ENCODE measurements at regions not wholly inside any gene's neighbourhood (a gene's known extent, or its start where the extent isn't known, plus 50 kb on each side); places are given as distances from the start of the nearest gene placed in this dataset.

- DNase-seq (ENCODE audit: low read depth): no peak
Measured at GRCh38 chr15:98387866-98388265, 260.5 kb upstream of the IGF1R start.

GRCh38 chr15:98390946-98391530 lies 257.3 kb upstream of the IGF1R start:
- DNase-seq (ENCODE audit: low read depth): no peak

DNA sequence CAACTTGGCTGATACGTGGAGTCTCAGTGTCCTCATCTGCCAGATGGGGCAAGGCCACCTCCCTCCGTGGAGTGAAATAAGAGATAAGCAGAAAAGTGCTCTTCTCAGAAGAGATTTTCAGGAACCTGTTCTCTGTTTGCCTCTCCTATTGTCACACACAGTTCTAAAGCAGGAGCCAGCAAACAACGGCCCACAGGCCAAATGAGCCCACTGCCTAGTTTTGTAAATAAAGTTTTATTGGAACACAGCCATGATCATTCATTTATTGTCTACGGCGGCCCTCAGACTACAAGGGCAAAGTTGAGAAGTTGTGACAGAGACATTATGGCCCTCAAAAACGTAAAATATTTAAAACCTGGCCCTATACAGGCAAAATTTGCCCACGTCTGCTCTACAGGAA lies 256.8 kb upstream of the IGF1R start:
- DNase-seq (ENCODE audit: low read depth): no peak

DNA sequence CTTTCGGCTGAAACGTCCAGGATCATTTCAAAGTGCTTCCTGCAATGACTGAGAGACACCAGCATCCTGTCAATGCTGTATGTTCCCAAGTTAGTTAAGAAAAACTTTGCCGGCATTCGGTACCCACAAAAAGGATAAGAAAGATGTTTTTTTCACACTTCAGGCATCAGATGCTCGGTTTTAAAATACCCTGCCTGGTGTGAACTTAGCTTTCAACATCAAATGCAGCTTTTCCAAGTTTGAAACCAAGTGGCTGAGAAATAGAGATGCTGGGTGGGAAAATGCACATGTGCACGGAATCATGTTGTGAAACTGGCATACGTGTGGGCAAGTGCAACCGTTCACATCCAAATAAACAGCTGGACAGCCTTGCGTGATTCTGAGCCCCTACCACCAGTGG lies 254.9 kb upstream of the IGF1R start:
- no peak for DNase-seq (ENCODE audit: low read depth)

DNA sequence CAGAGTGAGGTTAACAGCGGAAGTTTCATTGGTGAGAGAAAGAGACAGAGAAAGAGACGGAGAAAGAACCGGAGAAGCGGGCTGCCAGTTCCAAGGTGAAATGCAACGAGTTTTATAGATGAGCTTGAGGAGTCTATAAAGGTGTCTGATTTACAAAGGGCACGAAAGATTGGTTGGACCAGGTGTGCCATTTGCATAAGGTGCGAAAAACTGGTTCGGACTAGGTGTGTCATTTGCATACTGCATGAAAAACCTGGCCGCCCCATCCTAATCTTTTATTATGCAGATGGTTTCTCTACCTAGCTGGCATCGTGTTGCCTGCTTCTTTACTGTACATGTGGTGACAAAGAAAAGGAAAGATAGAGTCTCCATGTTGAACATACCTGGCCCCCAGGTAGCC lies 253.8 kb upstream of the IGF1R start:
- no peak for DNase-seq (ENCODE audit: low read depth)

GRCh38 chr15:98395974-98396610 lies 252.2 kb upstream of the IGF1R start:
- DNase-seq (ENCODE audit: low read depth): no peak

DNA sequence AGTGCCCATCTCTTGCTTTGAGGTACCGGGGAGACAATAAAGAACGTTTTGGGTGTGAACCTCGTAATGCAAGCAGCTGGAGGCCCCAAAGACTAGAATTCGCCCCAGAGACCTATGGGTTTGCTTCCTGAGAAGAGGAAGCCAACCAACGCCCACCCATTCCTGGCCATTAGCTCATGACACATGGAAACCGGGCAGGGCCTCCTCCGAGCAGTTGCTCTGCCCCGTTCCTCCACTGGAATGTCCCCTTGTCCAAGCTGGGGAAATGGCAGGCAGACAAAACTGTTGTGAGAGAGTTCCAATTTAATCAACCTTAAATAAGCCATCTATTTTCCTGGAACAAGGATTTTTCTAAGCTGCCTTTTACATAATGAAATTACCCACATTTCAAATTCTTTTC lies 250.9 kb upstream of the IGF1R start:
- DNase-seq (ENCODE audit: low read depth): no peak

GRCh38 chr15:98398056-98398455 lies 250.3 kb upstream of the IGF1R start:
- no peak for DNase-seq (ENCODE audit: low read depth)

DNA sequence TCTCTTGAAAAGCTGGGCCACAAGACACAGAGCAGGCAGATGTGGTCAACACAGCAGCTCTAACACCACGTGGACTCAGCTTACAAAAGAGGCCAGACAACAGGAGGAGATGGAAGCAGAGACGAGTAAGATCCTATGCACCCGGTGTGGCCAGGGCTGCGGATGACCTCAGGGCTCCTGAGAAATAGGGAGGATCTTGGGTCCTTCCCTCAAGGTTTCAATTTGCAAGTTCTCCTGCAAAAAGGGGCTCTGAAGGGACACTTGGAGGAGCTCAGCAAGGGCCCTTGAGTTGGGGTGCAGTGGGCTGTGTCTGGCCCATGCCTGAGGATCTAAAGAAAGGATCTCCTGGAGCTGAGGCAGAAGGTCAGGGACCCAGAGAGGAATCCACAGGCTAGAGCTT lies 249.5 kb upstream of the IGF1R start:
- no peak for DNase-seq (ENCODE audit: low read depth)

- DNase-seq (ENCODE audit: low read depth): no peak
Measured at GRCh38 chr15:98400120-98400519, 248.2 kb upstream of the IGF1R start.

- DNase-seq (ENCODE audit: low read depth): no peak
Measured at GRCh38 chr15:98401029-98401428, 247.3 kb upstream of the IGF1R start.

- no peak for DNase-seq (ENCODE audit: low read depth)
Measured at GRCh38 chr15:98402486-98402885, 245.9 kb upstream of the IGF1R start.

GRCh38 chr15:98403169-98403568 lies 245.2 kb upstream of the IGF1R start:
- DNase-seq (ENCODE audit: low read depth): no peak

DNA sequence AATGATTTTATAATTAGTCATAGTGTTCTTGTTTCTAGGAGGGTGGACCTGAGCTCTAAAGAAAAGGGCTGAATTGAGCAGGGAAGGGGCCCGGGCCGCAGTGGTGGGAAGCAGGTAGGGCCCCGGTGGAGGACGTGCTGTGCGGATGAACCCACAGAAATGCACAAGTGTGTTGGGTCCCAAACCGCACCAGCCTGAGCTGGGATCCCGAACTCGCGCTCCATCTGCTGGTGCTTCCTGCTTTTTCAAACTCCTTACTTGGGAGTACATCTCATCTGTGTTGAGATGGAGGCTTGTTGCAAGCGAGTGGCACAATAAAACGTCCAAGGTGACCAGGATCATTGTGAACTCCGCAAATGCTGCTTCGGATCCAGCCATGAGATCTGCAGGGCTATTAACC lies 244.8 kb upstream of the IGF1R start:
- DNase-seq (ENCODE audit: low read depth): no peak

GRCh38 chr15:98405013-98405412 lies 243.3 kb upstream of the IGF1R start:
- no peak for DNase-seq (ENCODE audit: low read depth)

DNA sequence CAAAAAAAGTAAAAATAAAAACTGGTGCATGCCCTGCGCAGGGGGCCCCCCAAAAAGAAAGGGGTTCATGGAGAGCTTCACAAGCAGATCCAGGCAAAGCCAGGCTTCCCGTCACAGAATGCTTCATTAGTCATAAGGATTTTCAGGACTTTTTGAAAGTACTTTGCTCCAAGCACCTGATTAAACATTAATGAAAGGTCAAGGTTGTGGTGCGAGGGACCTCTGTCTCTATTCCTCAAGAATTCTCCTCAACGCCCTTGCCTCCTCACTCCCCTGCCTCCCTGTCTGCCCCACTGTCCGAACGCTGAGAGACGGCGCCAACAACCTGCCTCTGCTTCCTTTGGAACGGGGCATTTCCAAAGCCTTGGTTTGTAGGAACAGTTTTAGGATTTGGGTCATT lies 240.1 kb upstream of the IGF1R start:
- no peak for DNase-seq (ENCODE audit: low read depth)

- no peak for DNase-seq (ENCODE audit: low read depth)
Measured at GRCh38 chr15:98410328-98410727, 238.0 kb upstream of the IGF1R start.

- DNase-seq (ENCODE audit: low read depth): no peak
Measured at GRCh38 chr15:98412852-98413251, 235.5 kb upstream of the IGF1R start.

DNA sequence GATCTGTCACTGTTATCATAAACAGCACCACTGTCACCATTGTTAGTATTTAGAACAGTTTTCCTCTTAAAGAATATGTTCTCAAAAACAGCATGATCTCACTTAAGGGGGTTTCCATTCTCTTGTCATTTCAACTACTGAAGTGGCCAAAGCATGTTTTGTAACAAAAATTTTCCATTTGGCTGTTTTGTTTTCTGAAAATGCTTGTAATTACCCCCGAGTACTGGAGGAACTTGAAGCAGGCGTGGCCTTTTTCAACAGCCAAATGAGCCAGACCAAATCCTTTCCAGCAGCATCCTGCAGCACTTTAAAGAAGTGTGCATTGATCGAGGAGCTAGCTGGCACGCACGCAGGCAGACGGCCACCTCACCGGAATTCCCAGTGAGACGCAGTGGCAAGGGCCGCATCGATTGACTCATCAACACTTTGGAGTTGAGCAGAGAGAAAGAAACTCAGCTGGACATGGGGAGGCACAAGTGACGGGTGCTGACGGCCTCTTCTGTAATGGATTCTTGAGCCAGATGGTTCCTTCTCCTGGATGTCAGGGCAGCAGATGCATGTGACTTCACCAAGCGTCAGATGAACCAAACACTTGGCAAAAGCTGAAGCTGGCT lies 234.3 kb upstream of the IGF1R start:
- no peak for DNase-seq (ENCODE audit: low read depth)

DNA sequence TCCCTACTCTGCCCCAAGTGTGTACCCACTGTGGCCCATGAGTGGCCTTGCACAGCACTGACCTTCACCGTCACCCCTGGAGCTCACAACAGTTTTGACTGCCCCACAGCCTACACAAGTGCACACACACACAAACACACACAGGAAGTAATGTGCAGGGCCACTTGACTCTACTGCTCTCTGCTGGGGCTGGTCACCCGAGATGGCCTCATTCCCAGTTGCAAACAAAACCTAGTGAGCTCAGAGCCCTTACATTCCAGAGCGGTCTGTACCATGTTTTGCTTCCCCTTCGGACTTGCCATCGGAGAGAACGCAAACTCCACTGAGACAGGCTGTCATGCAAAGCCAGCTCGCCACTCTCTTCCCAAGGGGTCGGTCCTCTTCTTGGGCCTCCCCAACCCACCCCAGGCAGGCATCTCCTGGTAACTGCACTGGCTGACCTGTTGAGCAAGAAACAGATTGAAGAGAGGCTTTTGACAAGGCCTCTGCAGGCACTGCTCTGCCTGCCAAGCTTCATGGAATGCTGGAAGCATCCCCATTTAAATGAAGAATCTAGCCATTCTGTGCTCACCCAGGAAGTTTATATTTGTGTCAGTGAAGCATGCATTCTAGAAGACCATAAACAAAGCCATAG lies 232.0 kb upstream of the IGF1R start:
- no peak for DNase-seq (ENCODE audit: low read depth)

DNA sequence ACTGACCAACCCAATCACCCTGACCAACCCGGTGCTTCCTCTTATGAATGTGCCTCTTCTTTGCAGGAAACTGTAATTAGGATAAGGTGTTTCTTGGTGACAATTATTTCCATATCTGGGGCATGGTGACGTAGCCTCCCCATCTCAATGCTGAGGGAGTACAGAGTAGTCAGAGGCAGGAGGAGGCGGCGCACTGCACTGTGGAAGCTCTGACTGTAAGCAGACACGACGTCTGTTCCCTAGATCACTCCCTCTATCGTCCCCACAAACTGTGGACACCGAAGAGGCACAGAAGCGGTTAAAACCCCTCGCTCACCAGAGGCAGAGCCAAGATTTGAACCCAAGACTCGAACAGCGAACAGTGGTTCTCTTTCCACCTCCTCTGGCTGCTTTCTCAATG lies 231.0 kb upstream of the IGF1R start:
- no peak for DNase-seq (ENCODE audit: low read depth)

DNA sequence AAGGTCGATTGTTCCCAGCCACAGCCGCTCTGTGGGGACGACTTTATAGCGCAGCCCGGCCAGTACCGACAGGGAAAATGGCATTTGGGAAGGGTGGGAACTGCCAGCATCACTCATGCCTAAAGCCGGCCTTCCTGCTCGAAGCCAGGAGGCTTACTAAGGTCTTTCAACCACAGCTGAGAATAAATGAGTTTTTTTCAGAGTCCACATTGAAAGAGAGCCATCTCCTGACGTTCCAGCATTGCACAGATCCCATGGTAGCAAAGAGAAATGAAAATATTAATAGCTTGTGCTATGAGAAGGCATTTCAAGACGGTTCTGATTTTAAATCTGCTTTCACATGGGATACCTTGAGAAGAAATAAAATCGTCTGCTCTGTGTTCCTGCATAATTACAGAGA lies 230.2 kb upstream of the IGF1R start:
- no peak for DNase-seq (ENCODE audit: low read depth)

- no peak for DNase-seq (ENCODE audit: low read depth)
Measured at GRCh38 chr15:98419173-98419780, 229.1 kb upstream of the IGF1R start.

Measured in stimulated activated CD8-positive, alpha-beta memory T cell treated with anti-CD3 and anti-CD28 coated beads, Interleukin-4, amount 100 ng/mL, for 24 hours (primary cell).